Activated naive CD4-positive, alpha-beta T cell treated with anti-CD3 and anti-CD28 coated beads, Interleukin-2, amount 50 U/mL, for 72 hours (primary cell): ENCODE measurements at regions not wholly inside any gene's neighbourhood (a gene's known extent, or its start where the extent isn't known, plus 50 kb on each side); places are given as distances from the start of the nearest gene placed in this dataset.

Experiments used
- ATAC-seq, 2 donors: fragments of 150-1000 bp; cut with Tn5 transposase; 2 replicates each; pipeline ENCODE4 v1.10.0; 2021; ENCODE audit warnings: mild to moderate bottlenecking in 2 of 2, moderate library complexity in 2 of 2
- DNase-seq, 2 donors: peaks; one replicate each; pipeline ENCODE4 v3.0.0; 2021 to 2022; ENCODE audit warnings: low spot score in 2 of 2
- H3K27ac Mint-ChIP-seq, 2 donors: one replicate each; pipeline ENCODE4 v1.8.0; 2022; ENCODE audit warnings: mild to moderate bottlenecking in 2 of 2, mixed read lengths in 2 of 2
- H3K36me3 Mint-ChIP-seq, 2 donors: one replicate each; pipeline ENCODE4 v1.8.0; 2022; ENCODE audit warnings: mixed read lengths in 2 of 2
- H3K9me3 Mint-ChIP-seq, 2 donors: one replicate each; pipeline ENCODE4 v1.8.0; 2022; ENCODE audit warnings: mixed read lengths in 2 of 2

DNA sequence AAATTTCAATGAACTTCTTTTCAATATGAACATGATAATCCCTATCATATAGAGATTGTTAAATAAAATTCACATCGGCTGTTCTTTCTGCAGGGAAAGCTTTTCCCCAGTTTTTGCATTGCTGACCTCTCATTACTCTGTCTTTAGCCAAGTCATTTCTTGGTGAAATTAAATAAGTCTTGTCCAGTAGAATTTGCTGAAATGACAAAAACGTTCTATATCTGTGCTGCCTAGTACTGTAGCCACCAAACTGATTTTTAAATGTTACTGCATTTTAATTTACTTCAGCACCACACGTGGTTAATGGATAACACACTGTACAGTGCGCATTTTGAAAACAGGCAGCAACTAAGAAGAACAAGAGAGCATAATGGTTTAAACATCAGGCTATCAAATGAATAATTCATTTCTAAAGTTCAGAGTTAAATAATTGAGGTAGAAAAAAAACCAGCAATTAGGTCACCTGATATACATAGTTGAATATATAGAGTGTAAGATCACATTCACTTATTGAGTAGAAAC, 178.9 kb downstream of the LIG4 start:
- H3K27ac Mint-ChIP-seq = no peak overlapping the region
- DNase-seq = no peak
- H3K9me3 Mint-ChIP-seq = peaks cover 8 to 12% of the 10 kb centered on the region in 2 donors
- ATAC-seq = no peak
- no peaks in the 10 kb centered on the region for H3K36me3 Mint-ChIP-seq

- no peak overlapping the region for H3K27ac Mint-ChIP-seq
- no peak for ATAC-seq
- peaks cover 4 to 12% of the 10 kb centered on the region in 2 donors for H3K9me3 Mint-ChIP-seq
- no peaks in the 10 kb centered on the region for H3K36me3 Mint-ChIP-seq
- no peak for DNase-seq
Observed at GRCh38 chr13:108034909-108035410, 180.4 kb downstream of the LIG4 start.

DNA sequence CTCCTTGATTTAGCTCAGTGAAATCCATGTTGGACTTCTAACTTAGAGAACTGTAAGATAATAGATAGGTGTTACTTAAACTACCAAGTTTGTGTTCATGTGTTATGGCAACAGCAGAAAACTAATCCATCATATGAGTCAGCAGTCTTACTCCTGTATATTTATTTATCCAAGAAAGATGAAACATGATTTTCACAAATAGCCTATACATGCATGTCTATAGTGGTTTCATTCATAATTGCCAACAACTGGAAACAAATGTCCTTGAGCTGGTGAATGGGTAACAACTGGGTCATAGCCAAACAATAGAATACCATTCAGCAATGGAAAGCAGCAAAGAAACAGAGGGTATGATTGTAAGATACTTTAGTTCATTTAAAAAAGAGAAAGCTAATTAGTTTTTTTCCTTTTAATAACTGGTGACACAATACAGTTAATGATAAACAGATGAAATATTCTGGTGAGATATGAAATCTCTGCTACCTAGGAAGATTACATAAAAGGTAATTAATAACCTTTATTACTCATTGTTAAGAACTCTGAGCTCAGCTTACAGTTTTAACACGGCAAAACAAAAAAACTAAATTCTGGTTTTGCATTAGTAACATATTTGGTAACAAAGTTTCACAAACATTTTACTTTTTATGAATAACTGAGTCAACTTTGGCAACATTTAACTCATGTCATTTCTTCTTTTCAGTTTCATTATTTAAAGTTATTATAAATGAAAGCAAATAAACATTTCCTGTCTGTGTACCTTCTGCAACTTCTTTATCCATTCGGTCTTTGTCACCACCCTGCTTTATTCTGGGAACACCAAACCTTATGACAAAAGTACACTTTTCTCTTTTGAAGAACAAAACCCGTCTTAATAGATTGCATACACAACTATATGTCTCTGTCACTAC, 181.3 kb downstream of the LIG4 start:
- DNase-seq (no peak), ATAC-seq (no peak)
- Mint-ChIP-seq H3K9me3 (peaks cover 7 to 12% of the 10 kb centered on the region in 2 donors), H3K27ac (no peak overlapping the region), H3K36me3 (no peaks in the 10 kb centered on the region)

DNA sequence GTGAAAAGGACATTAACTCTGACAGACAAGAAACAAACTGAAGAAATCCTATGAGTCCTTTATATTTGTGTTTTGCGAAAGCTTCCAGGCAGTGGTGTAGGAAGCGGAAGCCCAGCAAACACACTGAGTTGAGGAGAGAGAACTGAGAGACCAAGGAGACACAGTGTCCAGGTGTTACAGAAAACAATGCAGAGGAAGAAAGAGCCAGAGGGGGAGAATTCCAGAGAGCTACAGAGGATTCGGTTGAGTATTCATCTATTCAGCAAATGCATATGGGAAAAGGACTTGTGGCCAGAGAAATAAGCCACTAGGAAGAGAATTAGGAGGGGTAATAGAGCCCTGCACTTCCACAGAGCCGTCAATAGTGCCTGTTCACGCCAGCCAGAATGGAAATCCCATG, 183.5 kb downstream of the LIG4 start:
- no peak for ATAC-seq
- peaks cover 10 to 12% of the 10 kb centered on the region in 2 donors for H3K9me3 Mint-ChIP-seq
- no peaks in the 10 kb centered on the region for H3K36me3 Mint-ChIP-seq
- H3K27ac Mint-ChIP-seq = no peak overlapping the region
- no peak for DNase-seq

- H3K36me3 Mint-ChIP-seq = no peaks in the 10 kb centered on the region
- H3K27ac Mint-ChIP-seq = no peak overlapping the region
- peaks cover 8 to 10% of the 10 kb centered on the region in 2 donors for H3K9me3 Mint-ChIP-seq
- DNase-seq (no peak), ATAC-seq (no peak)
Observed at GRCh38 chr13:108030769-108031168, 184.6 kb downstream of the LIG4 start.

DNA sequence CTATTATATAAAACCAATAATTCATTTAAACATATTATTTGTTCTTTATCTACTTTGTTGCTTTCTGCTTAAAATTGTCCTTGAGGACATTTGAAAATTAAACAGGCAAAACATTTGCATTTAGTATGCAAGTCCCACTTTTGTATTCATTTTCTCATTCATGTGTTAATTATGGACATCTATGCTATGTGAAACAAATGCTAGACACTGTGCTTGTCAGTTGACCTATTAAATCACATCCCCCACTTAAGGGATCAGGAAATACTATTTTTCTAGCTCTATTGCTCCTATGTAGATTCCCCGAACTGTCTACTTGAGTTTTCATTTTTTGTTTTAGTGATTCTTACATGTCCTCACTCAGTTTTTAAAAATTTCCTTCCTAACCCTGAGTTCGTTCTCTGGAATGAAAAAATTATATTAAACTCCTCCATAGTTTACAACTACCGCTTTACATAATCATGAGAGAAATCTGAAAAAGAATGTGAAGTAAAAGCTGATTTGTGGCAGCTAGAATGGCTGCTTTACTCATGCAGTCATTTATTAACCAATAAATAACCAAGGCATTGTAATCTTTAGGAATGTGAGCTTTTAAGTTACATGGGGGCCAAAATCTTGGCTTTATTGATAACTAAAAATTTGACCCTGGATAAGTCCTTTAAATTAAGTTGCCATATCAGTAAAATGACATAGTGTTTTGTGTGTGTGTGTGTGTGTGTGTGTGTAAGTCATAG, 188.5 kb downstream of the LIG4 start:
- DNase-seq (no peak), ATAC-seq (no peak)
- Mint-ChIP-seq H3K27ac (no peak overlapping the region), H3K36me3 (no peaks in the 10 kb centered on the region), H3K9me3 (peaks cover 0 to 7% of the 10 kb centered on the region in 2 donors)

- peaks cover 8 to 17% of the 10 kb centered on the region in 2 donors for H3K36me3 Mint-ChIP-seq
- H3K9me3 Mint-ChIP-seq = peaks cover 9 to 17% of the 10 kb centered on the region in 2 donors
- DNase-seq (no peak), ATAC-seq (no peak)
- no peak overlapping the region for H3K27ac Mint-ChIP-seq
Observed at GRCh38 chr13:108020027-108020426, 195.3 kb downstream of the LIG4 start.

DNA sequence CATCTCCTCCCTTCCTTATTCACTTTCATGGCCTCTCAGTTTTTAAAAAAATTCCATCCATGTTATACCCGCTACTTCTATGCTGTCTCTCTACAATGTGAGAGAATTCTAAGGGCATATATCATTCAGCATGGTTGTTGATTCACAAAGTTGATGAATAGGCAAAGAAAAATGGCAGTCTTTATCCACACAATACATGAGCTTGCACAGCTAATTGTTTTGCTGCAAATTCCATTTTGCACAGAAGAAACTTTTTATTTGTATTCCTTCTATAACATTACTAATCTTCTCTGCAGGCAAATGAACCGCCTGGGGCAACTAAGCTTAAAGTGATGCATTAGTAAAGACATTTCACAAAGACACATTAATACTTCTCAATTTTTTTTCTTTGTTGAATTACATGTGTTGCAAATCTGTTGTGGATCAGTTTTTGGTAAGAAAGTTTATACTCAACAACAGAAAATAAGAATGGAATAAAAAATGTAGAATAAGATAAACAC, 196.9 kb downstream of the LIG4 start:
- Mint-ChIP-seq H3K27ac (no peak overlapping the region), H3K36me3 (peaks cover 8 to 17% of the 10 kb centered on the region in 2 donors), H3K9me3 (peaks cover 12 to 17% of the 10 kb centered on the region in 2 donors)
- ATAC-seq (no peak), DNase-seq (no peak)

DNA sequence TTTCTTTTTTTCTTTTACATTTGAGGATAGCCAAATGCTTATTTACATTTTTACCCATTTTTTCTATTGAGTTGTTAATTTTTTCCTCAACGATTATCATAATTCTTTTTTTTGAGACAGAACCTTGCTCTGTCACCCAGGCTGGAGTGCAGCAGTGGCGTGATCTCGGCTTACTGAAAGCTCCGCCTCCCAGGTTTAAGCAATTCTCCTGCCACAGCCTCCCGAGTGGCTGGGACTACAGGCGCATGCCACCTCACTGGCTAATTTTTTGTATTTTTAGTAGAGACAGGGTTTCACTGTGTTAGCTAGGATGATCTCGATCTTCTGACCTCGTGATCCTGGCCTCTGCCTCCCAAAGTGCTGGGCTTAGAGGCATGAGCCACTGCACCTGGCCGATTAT, 208.7 kb downstream of the LIG4 start:
- Mint-ChIP-seq H3K27ac (no peak overlapping the region), H3K36me3 (no peaks in the 10 kb centered on the region), H3K9me3 (peaks cover 8 to 11% of the 10 kb centered on the region in 2 donors)
- ATAC-seq = no peak
- no peak for DNase-seq

- DNase-seq = no peak
- H3K27ac Mint-ChIP-seq = no peak overlapping the region
- peaks cover 8 to 11% of the 10 kb centered on the region in 2 donors for H3K9me3 Mint-ChIP-seq
- no peaks in the 10 kb centered on the region for H3K36me3 Mint-ChIP-seq
- no peak for ATAC-seq
Observed at GRCh38 chr13:108005231-108005630, 210.1 kb downstream of the LIG4 start.

GRCh38 chr13:108003626-108004025, 211.7 kb downstream of the LIG4 start:
- H3K27ac Mint-ChIP-seq = peak overlapping the region in 1 of 2 donors; percentile 14
- peaks cover 6 to 9% of the 10 kb centered on the region in 2 donors for H3K9me3 Mint-ChIP-seq
- no peak for DNase-seq
- no peaks in the 10 kb centered on the region for H3K36me3 Mint-ChIP-seq
- ATAC-seq = no peak

DNA sequence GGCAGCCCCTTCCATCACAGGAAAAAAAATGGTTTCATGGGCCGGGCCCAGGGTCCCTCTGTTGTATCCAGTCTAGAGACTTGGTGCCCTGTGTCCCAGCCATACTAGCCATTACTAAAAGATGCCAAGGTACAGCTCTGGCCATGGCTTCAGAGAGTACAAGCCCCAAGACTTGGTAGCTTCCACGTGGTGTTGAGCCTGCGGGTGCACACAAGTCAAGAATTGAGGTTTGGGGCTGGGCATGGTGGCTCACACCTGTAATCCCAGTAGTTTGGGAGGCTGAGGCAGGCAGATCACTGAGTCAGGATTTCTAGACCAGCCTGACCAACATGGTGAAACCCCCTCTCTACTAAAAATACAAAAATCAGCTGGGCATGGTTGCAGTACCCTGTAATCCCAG, 214.3 kb downstream of the LIG4 start:
- DNase-seq = no peak
- no peaks in the 10 kb centered on the region for H3K36me3 Mint-ChIP-seq

GRCh38 chr13:107999751-108000150, 215.6 kb downstream of the LIG4 start:
- no peak overlapping the region for H3K27ac Mint-ChIP-seq
- DNase-seq (no peak), ATAC-seq (no peak)
- H3K9me3 Mint-ChIP-seq = peaks cover 14% of the 10 kb centered on the region in 2 donors
- H3K36me3 Mint-ChIP-seq = no peaks in the 10 kb centered on the region

More for the DNA sequence above, 214.3 kb downstream of the LIG4 start:
- peaks cover 14% of the 10 kb centered on the region in 2 donors for H3K9me3 Mint-ChIP-seq
- no peak overlapping the region for H3K27ac Mint-ChIP-seq
- no peak for ATAC-seq

DNA sequence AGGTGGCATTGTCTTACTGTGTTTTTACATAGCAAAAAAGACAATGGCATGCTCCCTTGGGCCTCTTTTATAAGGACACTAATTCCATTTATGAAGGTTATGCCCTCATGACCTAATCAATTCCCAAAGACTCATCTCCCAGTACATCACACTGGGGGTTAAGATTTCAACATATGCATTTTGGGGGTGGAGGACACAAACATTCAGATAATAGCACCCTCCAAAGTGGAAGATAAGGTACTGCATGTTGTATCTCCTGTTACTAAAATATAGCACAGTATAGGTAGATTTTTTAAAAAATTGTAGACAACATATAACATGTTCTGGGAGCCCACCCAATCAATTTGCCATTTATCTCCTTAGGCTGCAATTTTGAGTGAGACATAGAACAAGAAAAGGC, 221.2 kb downstream of the LIG4 start:
- H3K27ac Mint-ChIP-seq = no peak overlapping the region
- ATAC-seq = no peak
- no peak for DNase-seq
- peaks cover 10 to 11% of the 10 kb centered on the region in 2 donors for H3K9me3 Mint-ChIP-seq
- H3K36me3 Mint-ChIP-seq = no peaks in the 10 kb centered on the region

DNA sequence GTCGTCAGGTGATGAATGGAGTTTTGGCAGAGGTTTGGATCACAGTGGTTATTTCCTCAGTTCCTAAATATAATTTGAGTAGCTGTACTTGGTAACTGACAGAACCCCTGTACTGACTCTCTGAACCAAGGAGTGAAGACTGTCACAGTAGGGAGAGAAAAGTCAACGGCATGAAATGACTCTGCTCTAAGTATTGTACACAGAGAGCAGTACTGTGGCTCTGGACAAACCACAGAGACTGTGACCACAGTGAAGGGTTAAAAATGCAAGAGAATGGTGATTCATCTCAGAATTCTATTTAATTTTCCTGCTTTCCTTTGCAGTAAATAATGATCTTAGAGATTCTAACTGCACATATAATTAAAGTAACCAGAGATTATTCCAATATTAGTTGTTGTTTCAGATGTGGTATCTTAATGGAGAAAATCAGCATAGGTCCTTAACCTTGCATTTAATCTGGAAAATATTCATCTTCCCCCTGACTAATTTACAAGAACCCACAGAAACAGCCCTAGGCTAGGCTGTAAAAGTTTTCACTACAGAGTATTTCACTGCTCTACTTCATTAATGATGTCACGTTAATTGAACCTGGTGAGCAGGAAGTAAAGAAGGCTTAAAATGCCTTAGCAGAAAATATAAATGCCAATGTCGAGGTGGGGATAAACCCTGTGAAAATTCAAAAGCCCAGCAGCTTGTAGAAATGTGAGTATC, 221.9 kb downstream of the LIG4 start:
- peaks cover 6 to 7% of the 10 kb centered on the region in 2 donors for H3K9me3 Mint-ChIP-seq
- DNase-seq = no peak

DNA sequence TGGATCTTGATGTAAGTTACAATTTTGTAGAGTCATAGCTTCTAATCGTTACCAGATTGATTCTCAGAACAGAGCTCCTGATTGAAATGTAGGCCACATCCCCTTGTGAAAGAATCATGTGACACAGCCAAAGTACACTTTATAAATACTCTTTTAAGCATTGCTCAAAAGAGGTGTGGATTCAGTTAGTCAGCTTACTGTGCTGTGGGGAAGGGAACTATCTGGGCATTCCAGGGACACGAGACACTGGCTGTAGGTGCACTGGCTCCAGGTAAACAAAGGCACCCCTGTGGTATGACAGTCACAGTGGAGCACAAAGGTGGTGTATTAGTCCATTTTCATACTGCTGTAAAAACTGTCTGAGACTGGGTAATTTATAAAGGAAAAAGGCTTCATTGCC, 222.8 kb downstream of the LIG4 start:
- ATAC-seq (no peak), DNase-seq (no peak)
- peaks cover 4 to 6% of the 10 kb centered on the region in 2 donors for H3K9me3 Mint-ChIP-seq
- no peaks in the 10 kb centered on the region for H3K36me3 Mint-ChIP-seq
- H3K27ac Mint-ChIP-seq = no peak overlapping the region

More for the DNA sequence above, 221.9 kb downstream of the LIG4 start:
- Mint-ChIP-seq H3K36me3 (no peaks in the 10 kb centered on the region), H3K27ac (no peak overlapping the region)
- no peak for ATAC-seq
